ENCODE measurements at regions not wholly inside any gene's neighbourhood (a gene's known extent, or its start where the extent isn't known, plus 50 kb on each side); places are given as distances from the start of the nearest gene placed in this dataset.

DNA sequence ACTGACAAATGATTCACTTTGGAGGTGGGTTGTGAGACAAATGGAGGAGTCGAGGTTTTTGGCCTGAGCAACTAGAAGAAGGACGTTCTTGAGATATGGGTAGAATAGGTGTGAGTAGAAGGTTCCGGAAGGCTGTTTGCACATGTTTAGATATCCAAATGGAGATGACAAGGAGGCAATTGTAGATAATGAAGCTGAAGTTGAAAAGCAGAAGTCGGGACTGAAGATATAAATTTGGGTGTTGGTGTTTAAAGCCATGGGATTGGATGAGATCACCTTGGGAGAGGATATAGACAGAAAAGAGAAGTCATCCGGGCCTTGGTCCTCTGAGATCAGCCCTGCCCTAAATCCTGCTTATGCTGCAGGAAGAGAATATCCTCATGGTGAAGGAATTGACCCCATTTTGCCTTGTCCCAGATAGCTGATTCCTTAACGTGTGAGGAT is 75.5 kb upstream of the CD44 start:
- TF ChIP-seq, protein P1, sequence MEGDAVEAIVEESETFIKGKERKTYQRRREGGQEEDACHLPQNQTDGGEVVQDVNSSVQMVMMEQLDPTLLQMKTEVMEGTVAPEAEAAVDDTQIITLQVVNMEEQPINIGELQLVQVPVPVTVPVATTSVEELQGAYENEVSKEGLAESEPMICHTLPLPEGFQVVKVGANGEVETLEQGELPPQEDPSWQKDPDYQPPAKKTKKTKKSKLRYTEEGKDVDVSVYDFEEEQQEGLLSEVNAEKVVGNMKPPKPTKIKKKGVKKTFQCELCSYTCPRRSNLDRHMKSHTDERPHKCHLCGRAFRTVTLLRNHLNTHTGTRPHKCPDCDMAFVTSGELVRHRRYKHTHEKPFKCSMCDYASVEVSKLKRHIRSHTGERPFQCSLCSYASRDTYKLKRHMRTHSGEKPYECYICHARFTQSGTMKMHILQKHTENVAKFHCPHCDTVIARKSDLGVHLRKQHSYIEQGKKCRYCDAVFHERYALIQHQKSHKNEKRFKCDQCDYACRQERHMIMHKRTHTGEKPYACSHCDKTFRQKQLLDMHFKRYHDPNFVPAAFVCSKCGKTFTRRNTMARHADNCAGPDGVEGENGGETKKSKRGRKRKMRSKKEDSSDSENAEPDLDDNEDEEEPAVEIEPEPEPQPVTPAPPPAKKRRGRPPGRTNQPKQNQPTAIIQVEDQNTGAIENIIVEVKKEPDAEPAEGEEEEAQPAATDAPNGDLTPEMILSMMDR (IDR thresholded peaks at IDR 0.05) = no peak
- no peak for TF ChIP-seq POLR2AphosphoS5 (IDR thresholded peaks at IDR 0.05)

Measured in esophagus muscularis mucosa (tissue), 3 donors.